GM20000 (cell line): ENCODE measurements at regions not wholly inside any gene's neighbourhood (a gene's known extent, or its start where the extent isn't known, plus 50 kb on each side); places are given as distances from the start of the nearest gene placed in this dataset.

ENCODE experiments used
- DNase-seq: peaks from one replicate; pipeline ENCODE4 v3.0.0; 2012; ENCODE audit warnings: low spot score
- CTCF ChIP-seq: IDR thresholded peaks from 2 replicates; pipeline ENCODE4 v1.5.1; 2012; ENCODE audit warnings: mild to moderate bottlenecking, control low read depth; ENCODE audit errors: extremely low read depth, missing control alignments

- no peak for DNase-seq
- TF ChIP-seq CTCF = no peak
Measured at GRCh38 chr11:106369224-106369623, 291.8 kb downstream of the AASDHPPT start.

DNA sequence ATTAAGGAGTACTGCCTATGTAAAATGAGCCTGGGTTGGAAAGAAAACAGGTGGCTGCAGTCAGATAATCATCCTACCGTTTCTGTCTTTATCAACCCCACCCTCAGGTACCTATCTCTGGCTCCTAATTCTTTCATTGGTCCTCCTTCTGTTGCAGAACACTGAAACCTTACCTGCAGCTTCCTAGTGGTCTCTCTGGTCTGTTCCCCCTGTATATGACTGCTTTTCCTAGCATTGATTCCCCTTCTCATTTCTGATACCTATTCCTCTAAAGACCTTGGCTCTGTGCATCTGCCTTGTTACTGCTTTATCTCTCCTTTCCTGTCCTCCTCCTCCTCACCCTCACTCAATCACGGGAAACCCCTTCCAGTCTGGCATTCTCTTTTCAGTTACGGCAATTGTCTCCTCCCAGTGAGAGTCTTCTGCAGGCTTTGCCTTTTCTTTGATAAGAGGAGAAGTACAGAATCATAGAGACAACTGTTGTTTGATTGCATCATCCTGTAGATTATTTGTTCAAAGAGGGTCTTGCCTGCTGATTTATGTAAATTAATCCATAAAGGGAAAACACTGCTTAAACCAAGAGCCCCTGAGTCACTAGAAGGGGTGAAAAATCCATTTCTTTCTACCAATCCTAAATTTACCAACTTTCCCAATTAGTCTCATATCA is 301.2 kb downstream of the AASDHPPT start:
- no peak for TF ChIP-seq CTCF

DNA sequence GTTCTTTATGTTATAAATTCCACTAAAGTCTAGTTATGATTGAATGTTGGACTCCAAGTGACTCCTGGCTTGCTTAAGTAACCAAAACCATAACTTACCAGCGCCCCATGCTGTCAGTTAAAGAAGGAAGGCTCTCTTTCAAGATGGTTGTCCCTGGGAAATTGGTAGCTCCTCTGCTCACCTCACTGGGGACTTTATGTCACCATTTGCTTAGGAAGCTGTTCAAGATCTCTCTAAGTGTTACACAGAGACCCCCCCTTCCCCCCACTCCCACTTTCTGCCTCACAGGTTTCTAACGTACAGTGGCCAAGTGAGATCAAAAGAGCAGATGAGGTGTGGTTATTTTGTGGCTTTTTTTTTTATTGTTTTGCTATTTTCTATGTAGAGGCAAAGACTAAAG is 301.8 kb downstream of the AASDHPPT start:
- no peak for DNase-seq
- no peak for TF ChIP-seq CTCF

More for the DNA sequence above, 301.2 kb downstream of the AASDHPPT start:
- no peak for DNase-seq

GRCh38 chr11:106379712-106380111 is 302.2 kb downstream of the AASDHPPT start:
- no peak for DNase-seq
- no peak for TF ChIP-seq CTCF

- no peak for TF ChIP-seq CTCF
- no peak for DNase-seq
Measured at GRCh38 chr11:106381895-106382294, 304.4 kb downstream of the AASDHPPT start.

DNA sequence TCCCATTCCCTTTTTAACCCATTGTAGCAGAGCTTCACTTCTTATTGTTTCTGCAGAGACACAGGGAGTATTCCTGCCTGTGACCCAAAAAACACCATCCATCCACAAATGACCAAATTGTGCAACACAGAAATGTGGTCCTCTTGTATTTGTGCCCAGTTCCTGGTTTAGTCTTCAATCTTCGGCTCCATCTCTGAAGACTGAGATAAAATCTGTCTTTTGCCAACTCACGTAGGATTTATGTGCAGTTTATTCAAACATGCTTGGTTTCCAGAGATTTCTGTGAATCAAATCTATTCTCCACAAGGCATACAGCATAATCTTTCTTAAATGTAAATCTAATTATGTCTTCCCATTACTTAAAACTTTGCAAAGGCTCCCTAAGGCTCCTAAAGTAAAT is 307.0 kb downstream of the AASDHPPT start:
- no peak for TF ChIP-seq CTCF
- no peak for DNase-seq

- no peak for TF ChIP-seq CTCF
- DNase-seq = no peak
Measured at GRCh38 chr11:106386519-106386918, 309.1 kb downstream of the AASDHPPT start.
